Gastrocnemius medialis (tissue), 4 donors: ENCODE measurements at regions not wholly inside any gene's neighbourhood (a gene's known extent, or its start where the extent isn't known, plus 50 kb on each side); places are given as distances from the start of the nearest gene placed in this dataset.

ENCODE experiments used
- CTCF ChIP-seq, 5 experiments: fragments of 450-650 bp in 3 of 5; fragments of 200-600 bp in 2 of 5; sonication (generic) in 2 of 5; IDR thresholded peaks in 4 of 5; conservative IDR thresholded peaks in 1 of 5; 1 replicate in 4 of 5; 2 replicates in 1 of 5; pipeline ENCODE4 v1.5.1; 2016 to 2019; ENCODE audit warnings: antibody characterized with exemption in 5 of 5, mild to moderate bottlenecking in 3 of 5, moderate library complexity in 3 of 5
- POLR2A ChIP-seq, 2 donors: fragments of 450-650 bp; IDR thresholded peaks; one replicate each; pipeline ENCODE4 v1.6.1; 2017; ENCODE audit warnings: antibody characterized with exemption in 2 of 2, mild to moderate bottlenecking in 2 of 2, moderate library complexity in 2 of 2

GRCh38 chr5:87574106-87574505 lies 161.4 kb upstream of the CCNH start:
- TF ChIP-seq CTCF (IDR thresholded peaks at IDR 0.05 in 4 of 5, conservative IDR thresholded peaks at IDR 0.05 in 1 of 5) (no peak), POLR2A (IDR thresholded peaks at IDR 0.05) (no peak)
